Skeletal muscle tissue (tissue), 3 donors: ENCODE measurements at regions not wholly inside any gene's neighbourhood (a gene's known extent, or its start where the extent isn't known, plus 50 kb on each side); places are given as distances from the start of the nearest gene placed in this dataset.

ENCODE experiments used
- H3K27ac ChIP-seq: one replicate; pipeline ENCODE4 v1.7.0; 2013; ENCODE audit warnings: mild to moderate bottlenecking, low read depth, low read length, inconsistent platforms
- H3K27me3 ChIP-seq, 3 donors: one replicate each; pipeline ENCODE4 v1.7.0; 2013; ENCODE audit warnings: low read length in 3 of 3; ENCODE audit not compliant: control insufficient read depth in 3 of 3, insufficient read depth in 3 of 3
- H3K36me3 ChIP-seq, 3 donors: one replicate each; pipeline ENCODE4 v1.7.0; 2013; ENCODE audit warnings: low read length in 3 of 3; ENCODE audit not compliant: control insufficient read depth in 3 of 3, insufficient read depth in 3 of 3
- H3K4me1 ChIP-seq, 3 donors: one replicate each; pipeline ENCODE4 v1.7.0; 2013; ENCODE audit warnings: low read length in 3 of 3, mild to moderate bottlenecking in 3 of 3; ENCODE audit not compliant: control insufficient read depth in 3 of 3, insufficient read depth in 3 of 3
- H3K4me3 ChIP-seq, 3 donors: one replicate each; pipeline ENCODE4 v1.7.0; 2013; ENCODE audit warnings: low read length in 3 of 3
- H3K9ac ChIP-seq, 3 donors: one replicate each; pipeline ENCODE4 v1.7.0; 2013; ENCODE audit warnings: low read length in 3 of 3, mild to moderate bottlenecking in 3 of 3, moderate library complexity in 2 of 3, low read depth in 1 of 3
- H3K9me3 ChIP-seq, 3 donors: one replicate each; pipeline ENCODE4 v1.7.0; 2013; ENCODE audit warnings: low read length in 3 of 3; ENCODE audit not compliant: control insufficient read depth in 3 of 3
- donor health status: Osteomylitis.

- Histone ChIP-seq H3K4me3 (no peak overlapping the region), H3K4me1 (no peaks in the 10 kb centered on the region), H3K9me3 (no peaks in the 10 kb centered on the region), H3K9ac (no peak overlapping the region), H3K36me3 (no peaks in the 10 kb centered on the region), H3K27ac (no peak overlapping the region), H3K27me3 (no peaks in the 10 kb centered on the region)
Observed at GRCh38 chr18:38572554-38573111, 1007.0 kb upstream of the CELF4 start.

GRCh38 chr18:38571651-38572050 is 1006.1 kb upstream of the CELF4 start:
- H3K9me3 ChIP-seq = no peaks in the 10 kb centered on the region

GRCh38 chr18:38565513-38565912 is 999.9 kb upstream of the CELF4 start:
- Histone ChIP-seq H3K9ac (no peak overlapping the region), H3K36me3 (no peaks in the 10 kb centered on the region), H3K27ac (no peak overlapping the region), H3K27me3 (no peaks in the 10 kb centered on the region), H3K9me3 (no peaks in the 10 kb centered on the region), H3K4me1 (no peaks in the 10 kb centered on the region), H3K4me3 (no peak overlapping the region)

More at GRCh38 chr18:38571651-38572050, 1006.1 kb upstream of the CELF4 start:
- Histone ChIP-seq H3K4me1 (no peaks in the 10 kb centered on the region), H3K4me3 (no peak overlapping the region), H3K27me3 (no peaks in the 10 kb centered on the region), H3K27ac (no peak overlapping the region), H3K36me3 (no peaks in the 10 kb centered on the region), H3K9ac (no peak overlapping the region)

GRCh38 chr18:38563396-38563980 is 997.9 kb upstream of the CELF4 start:
- H3K27me3 ChIP-seq = no peaks in the 10 kb centered on the region
- H3K4me1 ChIP-seq = no peaks in the 10 kb centered on the region
- no peak overlapping the region for H3K27ac ChIP-seq
- H3K4me3 ChIP-seq = no peak overlapping the region
- H3K36me3 ChIP-seq = no peaks in the 10 kb centered on the region
- no peaks in the 10 kb centered on the region for H3K9me3 ChIP-seq
- no peak overlapping the region for H3K9ac ChIP-seq

- no peak overlapping the region for H3K4me3 ChIP-seq
- no peaks in the 10 kb centered on the region for H3K36me3 ChIP-seq
- peaks cover 0 to 1% (median 0%) of the 10 kb centered on the region in 3 donors for H3K9me3 ChIP-seq
- H3K9ac ChIP-seq = no peak overlapping the region
- no peak overlapping the region for H3K27ac ChIP-seq
- H3K4me1 ChIP-seq = no peaks in the 10 kb centered on the region
- H3K27me3 ChIP-seq = no peaks in the 10 kb centered on the region
Observed at GRCh38 chr18:38557006-38557405, 991.4 kb upstream of the CELF4 start.

GRCh38 chr18:38552732-38553321 is 987.2 kb upstream of the CELF4 start:
- H3K4me3 ChIP-seq = no peak overlapping the region
- no peak overlapping the region for H3K27ac ChIP-seq
- no peaks in the 10 kb centered on the region for H3K4me1 ChIP-seq
- no peak overlapping the region for H3K9ac ChIP-seq
- H3K36me3 ChIP-seq = no peaks in the 10 kb centered on the region
- H3K27me3 ChIP-seq = no peaks in the 10 kb centered on the region
- H3K9me3 ChIP-seq = peaks cover 0 to 1% (median 0%) of the 10 kb centered on the region in 3 donors

GRCh38 chr18:38551881-38552280 is 986.3 kb upstream of the CELF4 start:
- H3K27me3 ChIP-seq = no peaks in the 10 kb centered on the region

GRCh38 chr18:38545071-38545470 is 979.5 kb upstream of the CELF4 start:
- H3K9ac ChIP-seq = no peak overlapping the region

More at GRCh38 chr18:38551881-38552280, 986.3 kb upstream of the CELF4 start:
- H3K4me3 ChIP-seq = no peak overlapping the region
- no peaks in the 10 kb centered on the region for H3K4me1 ChIP-seq
- H3K9ac ChIP-seq = no peak overlapping the region
- peaks cover 0 to 1% (median 0%) of the 10 kb centered on the region in 3 donors for H3K9me3 ChIP-seq
- H3K36me3 ChIP-seq = no peaks in the 10 kb centered on the region
- no peak overlapping the region for H3K27ac ChIP-seq

GRCh38 chr18:38539856-38540255 is 974.3 kb upstream of the CELF4 start:
- Histone ChIP-seq H3K4me3 (no peak overlapping the region), H3K27me3 (no peaks in the 10 kb centered on the region), H3K36me3 (no peaks in the 10 kb centered on the region), H3K9me3 (no peaks in the 10 kb centered on the region), H3K4me1 (no peaks in the 10 kb centered on the region), H3K9ac (no peak overlapping the region), H3K27ac (no peak overlapping the region)

More at GRCh38 chr18:38545071-38545470, 979.5 kb upstream of the CELF4 start:
- Histone ChIP-seq H3K27ac (no peak overlapping the region), H3K9me3 (no peaks in the 10 kb centered on the region), H3K4me3 (no peak overlapping the region), H3K36me3 (no peaks in the 10 kb centered on the region), H3K4me1 (no peaks in the 10 kb centered on the region), H3K27me3 (no peaks in the 10 kb centered on the region)

GRCh38 chr18:38539371-38539770 is 973.8 kb upstream of the CELF4 start:
- Histone ChIP-seq H3K9me3 (no peaks in the 10 kb centered on the region), H3K27ac (no peak overlapping the region), H3K4me1 (no peaks in the 10 kb centered on the region), H3K27me3 (no peaks in the 10 kb centered on the region), H3K9ac (no peak overlapping the region), H3K36me3 (no peaks in the 10 kb centered on the region), H3K4me3 (no peak overlapping the region)
